HepG2 (cell line): ENCODE measurements at regions not wholly inside any gene's neighbourhood (a gene's known extent, or its start where the extent isn't known, plus 50 kb on each side); places are given as distances from the start of the nearest gene placed in this dataset.

Source experiments
- ATAC-seq: fragments of 200-7000 bp; cut with Tn5 transposase; 3 replicates; pipeline ENCODE4 v1.9.1; 2020; ENCODE audit warnings: mild to moderate bottlenecking, moderate library complexity
- BruUV-seq: library from RNA; stranded (reverse); fragments of 400-500 nt; replicated peaks from 2 replicates; lab custom pipeline; 2021; lab: Mats Ljungman, UMichigan
- CTCF ChIA-PET: fragments of 300-600 bp; formaldehyde crosslinking; extraction: SDS; loops from one replicate; lab custom pipeline; 2021; ENCODE audit warnings: low total read pairs, inconsistent platforms, low intra/inter-chr PET ratio; lab: Yijun Ruan, JAX
- POLR2A ChIA-PET: fragments of 350-600 bp; sonication (Branson Sonifier 250); formaldehyde crosslinking; loops from one replicate; lab custom pipeline; 2020; ENCODE audit warnings: antibody characterized with exemption, inconsistent platforms; lab: Yijun Ruan, JAX
- DNase-seq: peaks from one replicate; pipeline ENCODE4 v3.0.0-alpha.2; 2015; ENCODE audit warnings: low spot score
- FAIRE-seq: peaks from 3 replicates; lab custom pipeline; 2011; peaks lifted over from hg19 to GRCh38; lab: Jason Lieb, UNC
- H2AFZ ChIP-seq: one replicate; pipeline ENCODE4 v1.6.1; 2011; ENCODE audit warnings: low read length, inconsistent platforms
- H3K27ac ChIP-seq: fragments of 300-600 bp; 3 replicates; pipeline ENCODE4 v1.8.0; 2011; ENCODE audit warnings: mixed run types, mild to moderate bottlenecking, mixed read lengths, low read length, inconsistent platforms; ENCODE audit not compliant: insufficient read depth; ENCODE audit errors: extremely low read length
- H3K27me3 ChIP-seq, 2 experiments: fragments of 200-600 bp in 1 of 2; 2 replicates in 1 of 2; 3 replicates in 1 of 2; pipeline versions ENCODE4 v1.6.0 to v1.8.0; 2011; ENCODE audit warnings: low read length in 2 of 2, mild to moderate bottlenecking in 2 of 2, moderate library complexity in 2 of 2, inconsistent platforms in 1 of 2; ENCODE audit not compliant: insufficient read depth in 2 of 2, control insufficient read depth in 1 of 2
- H3K36me3 ChIP-seq, 2 experiments: fragments of 200-600 bp in 1 of 2; replicated peaks in 1 of 2; 2 replicates in 1 of 2; 3 replicates in 1 of 2; pipeline versions ENCODE4 v1.5.1 to v1.8.0; 2011; ENCODE audit warnings: low read length in 2 of 2, inconsistent platforms in 1 of 2; ENCODE audit not compliant: insufficient read depth in 2 of 2, control insufficient read depth in 1 of 2
- H3K4me1 ChIP-seq: 2 replicates; pipeline ENCODE4 v1.5.1; 2012; ENCODE audit warnings: low read length, inconsistent platforms; ENCODE audit not compliant: insufficient read depth
- H3K4me2 ChIP-seq: 2 replicates; pipeline ENCODE4 v1.6.0; 2011; ENCODE audit warnings: low read depth, low read length, inconsistent platforms
- H3K4me3 ChIP-seq, 3 experiments: fragments of 200-600 bp in 1 of 3; sonication (generic), shearing (Covaris generic) in 1 of 3; replicated peaks in 1 of 3; 2 replicates each; pipeline ENCODE4 v1.5.1; 2011 to 2016; ENCODE audit warnings: low read length in 3 of 3, inconsistent platforms in 2 of 3, low read depth in 2 of 3, mild to moderate bottlenecking in 2 of 3, control low read depth in 1 of 3, mixed read lengths in 1 of 3; ENCODE audit not compliant: insufficient read depth in 1 of 3
- H3K79me2 ChIP-seq: one replicate; pipeline ENCODE4 v1.6.1; 2011; ENCODE audit warnings: low read length, inconsistent platforms; ENCODE audit not compliant: insufficient read depth
- H3K9ac ChIP-seq: 2 replicates; pipeline ENCODE4 v1.6.0; 2011; ENCODE audit warnings: mild to moderate bottlenecking, low read depth, low read length, inconsistent platforms; ENCODE audit not compliant: insufficient read depth
- H3K9me3 ChIP-seq: 2 replicates; pipeline ENCODE4 v1.5.1; 2012; ENCODE audit warnings: mild to moderate bottlenecking, low read length
- H4K20me1 ChIP-seq: 2 replicates; pipeline ENCODE4 v1.6.0; 2011; ENCODE audit warnings: inconsistent platforms, mild to moderate bottlenecking, low read length, moderate library complexity; ENCODE audit not compliant: insufficient read depth
- AGO1 ChIP-seq: fragments of 200-400 bp; formaldehyde crosslinking; IDR thresholded peaks from 2 replicates; pipeline ENCODE4 v1.6.1; 2017; ENCODE audit warnings: mild to moderate bottlenecking, low read depth, low read length, moderate library complexity; ENCODE audit not compliant: poor library complexity, severe bottlenecking
- ISL2 ChIP-seq: sonication (generic); formaldehyde crosslinking; IDR thresholded peaks from 2 replicates; pipeline ENCODE4 v1.5.0; 2020; ENCODE audit warnings: missing genetic modification reagents
- NFRKB ChIP-seq: fragments of 450-650 bp; IDR thresholded peaks from 2 replicates; pipeline ENCODE4 v1.6.1; 2017
- PAX8 ChIP-seq: sonication (generic); formaldehyde crosslinking; IDR thresholded peaks from 2 replicates; pipeline ENCODE4 v1.8.0; 2022; ENCODE audit warnings: mild to moderate bottlenecking, missing genetic modification reagents, borderline replicate concordance
- RAD51 ChIP-seq: fragments of 450-650 bp; IDR thresholded peaks from 2 replicates; pipeline ENCODE4 v1.6.1; 2016; ENCODE audit warnings: borderline replicate concordance
- ZBTB7B ChIP-seq: sonication (generic); formaldehyde crosslinking; IDR thresholded peaks from 2 replicates; pipeline ENCODE4 v1.4.0; 2020; ENCODE audit warnings: missing genetic modification reagents
- ZFP36L2 ChIP-seq: sonication (generic); formaldehyde crosslinking; IDR thresholded peaks from 2 replicates; pipeline ENCODE4 v1.4.0; 2020; ENCODE audit warnings: missing genetic modification reagents
- ZFP41 ChIP-seq: sonication (generic); formaldehyde crosslinking; IDR thresholded peaks from 2 replicates; pipeline ENCODE4 v1.4.0; 2020; ENCODE audit warnings: mild to moderate bottlenecking, missing genetic modification reagents, borderline replicate concordance
- ZMYM3 ChIP-seq: sonication (generic); formaldehyde crosslinking; IDR thresholded peaks from 2 replicates; pipeline ENCODE4 v1.5.1; 2020; ENCODE audit warnings: mild to moderate bottlenecking, missing genetic modification reagents
- ZNF430 ChIP-seq: sonication (generic); formaldehyde crosslinking; IDR thresholded peaks from 2 replicates; pipeline ENCODE4 v1.9.0; 2021; ENCODE audit warnings: mild to moderate bottlenecking, missing genetic modification reagents
- ZNF768 ChIP-seq: sonication (generic); formaldehyde crosslinking; IDR thresholded peaks from 2 replicates; pipeline ENCODE4 v1.4.0; 2020; ENCODE audit warnings: missing genetic modification reagents
- WGBS: methylation state at CpG from one replicate; pipeline ENCODE4 v1.1.6; 2017; ENCODE audit warnings: low lambda C conversion rate; 5-methylcytosine and 5-hydroxymethylcytosine counted together
- in situ Hi-C: cut with HindIII; loops from 2 replicates; pipeline ENCODE4 v1.10.0; 2017; ENCODE audit warnings: low pct_unique_long_range_greater_than_20kb; ENCODE audit not compliant: extremely low pct_ligation_motif_present
- intact Hi-C: fragments of 100-400 bp; cut with micrococcal nuclease; formaldehyde crosslinking; loops from one replicate; pipeline ENCODE4 v1.10.0; 2022; ENCODE audit not compliant: unreplicated experiment
- TF ChIP-seq, protein P1 (sequence below): sonication (generic); formaldehyde crosslinking; IDR thresholded peaks from 2 replicates; pipeline ENCODE4 v1.4.0; 2020; ENCODE audit warnings: missing genetic modification reagents; ENCODE audit errors: not compliant biosample characterization
- TF ChIP-seq, protein P2 (sequence below), 2 experiments: sonication (generic) in 1 of 2; formaldehyde crosslinking in 1 of 2; IDR thresholded peaks; 2 replicates each; pipeline versions ENCODE4 v1.5.1 to v1.6.1; 2011 to 2020; ENCODE audit warnings: borderline replicate concordance in 1 of 2, low read depth in 1 of 2, low read length in 1 of 2, mild to moderate bottlenecking in 1 of 2, missing genetic modification reagents in 1 of 2, moderate library complexity in 1 of 2

DNA sequence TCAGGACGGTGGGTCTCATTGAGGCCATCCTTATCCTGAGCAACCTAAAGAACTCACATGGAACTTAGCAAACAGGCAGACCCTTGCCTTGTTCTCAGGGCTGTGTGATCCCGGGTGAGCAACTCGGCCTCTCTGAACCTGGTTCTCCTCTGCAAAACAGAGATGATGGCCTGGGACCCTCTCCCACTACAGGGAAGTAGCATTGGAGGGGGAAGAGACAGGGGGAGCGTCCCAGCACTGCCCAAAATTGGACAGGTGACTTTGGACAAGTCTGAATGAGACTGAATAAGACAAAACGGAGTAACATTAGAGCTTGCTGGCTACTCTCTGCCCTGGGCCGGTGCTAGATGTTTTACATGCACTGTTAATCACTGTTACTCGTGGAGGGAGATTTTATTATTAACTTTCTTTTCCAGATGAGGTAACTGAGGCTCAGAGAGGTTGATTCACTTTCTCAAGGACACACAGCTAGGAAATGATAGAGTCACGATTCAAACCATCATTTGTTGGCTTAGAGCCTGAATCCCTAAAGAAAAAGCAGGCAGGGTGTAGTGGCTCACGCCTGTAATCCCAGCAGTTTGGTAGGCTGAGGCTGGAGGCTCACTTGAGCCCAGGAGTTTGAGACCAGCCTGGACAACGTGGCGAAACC lies 136.4 kb downstream of the C9orf50 start:
- no peak for FAIRE-seq

DNA sequence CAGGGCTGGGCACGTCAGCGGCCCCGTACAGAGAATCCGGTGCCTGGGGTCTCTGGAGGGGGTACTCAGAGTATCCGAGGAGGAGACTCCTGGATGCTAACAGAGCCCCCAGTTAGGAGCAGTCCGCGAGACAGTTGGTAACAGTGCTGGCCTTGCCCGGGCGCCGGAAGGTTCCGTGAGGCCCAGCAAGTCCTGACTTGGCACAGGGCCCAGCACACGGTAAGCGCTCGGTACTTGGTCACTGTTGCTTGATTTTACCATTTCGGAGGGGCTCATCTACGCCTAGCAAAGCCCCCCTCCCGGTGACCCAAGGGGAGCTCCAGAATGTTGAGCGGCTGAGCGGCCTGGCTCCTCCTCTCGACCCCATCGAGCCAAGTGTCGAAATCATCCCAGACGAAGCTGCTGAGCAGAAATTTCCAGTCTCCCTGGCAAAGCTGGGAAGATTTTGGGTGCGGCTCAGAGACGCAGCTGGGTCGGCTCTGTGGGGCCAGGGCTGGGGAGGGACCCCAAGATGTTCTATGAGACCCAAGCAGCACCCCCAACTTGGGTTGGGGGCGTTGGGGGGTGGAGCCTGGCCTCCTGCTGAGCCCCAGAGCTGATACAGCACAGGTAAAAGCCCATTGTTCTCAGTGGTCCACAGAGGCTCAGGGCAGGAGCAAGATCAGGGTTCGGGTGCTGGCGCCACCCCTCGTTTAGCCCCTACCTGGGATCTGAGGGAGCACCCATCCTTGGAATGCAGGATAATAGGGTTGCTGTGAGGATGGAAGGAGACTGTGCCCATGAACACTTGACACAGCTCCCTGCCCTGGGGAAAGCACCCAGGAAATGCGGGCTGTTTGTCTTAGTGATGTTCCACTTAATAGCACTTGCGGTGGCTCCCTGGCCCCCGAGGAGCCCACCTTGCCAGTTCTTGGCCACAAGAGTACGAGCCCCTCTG lies 137.2 kb downstream of the C9orf50 start:
- no peaks in the 10 kb centered on the region for H4K20me1 ChIP-seq
- H2AFZ ChIP-seq, result peak overlapping the region; percentile 90
- ChIA-PET CTCF (no interaction called here), POLR2A (interaction anchor here (0.8 to 2.3 kb wide), 6 partner anchors 13 to 306 kb away, joined by 3 to 13 read pairs (median 6); partner anchors contain the start of gene IER5L)
- peaks cover 79% of the 10 kb centered on the region for H3K4me1 ChIP-seq
- H3K27me3 ChIP-seq, result no peaks in the 10 kb centered on the region
- intact Hi-C loops, result loop anchor here (10.0 kb wide), 1 partner anchor 309 kb away; the partner anchor contains the start of gene IER5L
- no TSS peak for BruUV-seq
- peak overlapping the region; percentile 34 for H3K9ac ChIP-seq
- no peaks in the 10 kb centered on the region for H3K79me2 ChIP-seq
- in situ Hi-C loops, result no loop called here
- H3K36me3 ChIP-seq, result no peaks in the 10 kb centered on the region
- ATAC-seq (no peak), FAIRE-seq (no peak), DNase-seq (no peak)
- H3K4me3 ChIP-seq, result peak overlapping the region in 1 of 3 experiments; percentile 45; a peak in 2 of 6 replicates
- no peak overlapping the region for H3K27ac ChIP-seq
- no peaks in the 10 kb centered on the region for H3K9me3 ChIP-seq
- WGBS, result 43% methylated on average over 11 of the region's 34 CpGs
- peak overlapping the region; percentile 69 for H3K4me2 ChIP-seq
- TF ChIP-seq, protein P1, sequence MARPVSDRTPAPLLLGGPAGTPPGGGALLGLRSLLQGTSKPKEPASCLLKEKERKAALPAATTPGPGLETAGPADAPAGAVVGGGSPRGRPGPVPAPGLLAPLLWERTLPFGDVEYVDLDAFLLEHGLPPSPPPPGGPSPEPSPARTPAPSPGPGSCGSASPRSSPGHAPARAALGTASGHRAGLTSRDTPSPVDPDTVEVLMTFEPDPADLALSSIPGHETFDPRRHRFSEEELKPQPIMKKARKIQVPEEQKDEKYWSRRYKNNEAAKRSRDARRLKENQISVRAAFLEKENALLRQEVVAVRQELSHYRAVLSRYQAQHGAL (CRISPR knock-in tag), result no peak
- TF ChIP-seq ISL2 (CRISPR knock-in tag), result no peak
- TF ChIP-seq RAD51, result no peak
- TF ChIP-seq PAX8 (CRISPR knock-in tag), result no peak
- peak; percentile 23 for TF ChIP-seq AGO1
- TF ChIP-seq, protein P2, sequence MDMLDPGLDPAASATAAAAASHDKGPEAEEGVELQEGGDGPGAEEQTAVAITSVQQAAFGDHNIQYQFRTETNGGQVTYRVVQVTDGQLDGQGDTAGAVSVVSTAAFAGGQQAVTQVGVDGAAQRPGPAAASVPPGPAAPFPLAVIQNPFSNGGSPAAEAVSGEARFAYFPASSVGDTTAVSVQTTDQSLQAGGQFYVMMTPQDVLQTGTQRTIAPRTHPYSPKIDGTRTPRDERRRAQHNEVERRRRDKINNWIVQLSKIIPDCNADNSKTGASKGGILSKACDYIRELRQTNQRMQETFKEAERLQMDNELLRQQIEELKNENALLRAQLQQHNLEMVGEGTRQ (IDR thresholded peaks at IDR 0.05; ENCODE audit: low read depth, low read length), result no peak
- TF ChIP-seq, protein P2 (CRISPR knock-in tag; IDR thresholded peaks at IDR 0.05; ENCODE audit: borderline replicate concordance), result no peak
- TF ChIP-seq ZNF430 (CRISPR knock-in tag), result no peak
- no peak for TF ChIP-seq ZFP41
- TF ChIP-seq ZBTB7B (CRISPR knock-in tag), result no peak

More for the DNA sequence above, 136.4 kb downstream of the C9orf50 start:
- no peak overlapping the region for H2AFZ ChIP-seq
- H4K20me1 ChIP-seq, result no peaks in the 10 kb centered on the region
- ChIA-PET POLR2A (interaction anchor here (0.9 to 2.7 kb wide), 4 partner anchors 12 to 85 kb away, joined by 3 to 19 read pairs (median 10); no protein-coding TSS in a partner anchor), CTCF (no interaction called here)
- no peak overlapping the region for H3K9ac ChIP-seq
- in situ Hi-C loops (no loop called here), intact Hi-C loops (loop anchor here (10.0 kb wide), 1 partner anchor 310 kb away; the partner anchor contains the start of gene IER5L)
- peaks cover 5% of the 10 kb centered on the region for H3K79me2 ChIP-seq
- no TSS peak for BruUV-seq
- no peaks in the 10 kb centered on the region for H3K9me3 ChIP-seq
- ATAC-seq (no peak), DNase-seq (no peak)
- no peak overlapping the region for H3K27ac ChIP-seq
- no peaks in the 10 kb centered on the region for H3K36me3 ChIP-seq
- H3K4me3 ChIP-seq, result no peak overlapping the region
- peaks cover 79% of the 10 kb centered on the region for H3K4me1 ChIP-seq
- no peaks in the 10 kb centered on the region; a peak in 1 of 5 replicates for H3K27me3 ChIP-seq
- peak overlapping the region; percentile 69; the same call in 1 of the 2 replicates for H3K4me2 ChIP-seq
- WGBS, result 92% methylated on average over 11 of the region's 11 CpGs
- TF ChIP-seq ZFP36L2 (CRISPR knock-in tag) (no peak), ZNF768 (CRISPR knock-in tag) (peak; percentile 84), NFRKB (no peak), ZMYM3 (peak; percentile 50)
